NCI-H510A treated with DMSO at 0.1 percent for 48 hours (cell line): ENCODE measurements at regions not wholly inside any gene's neighbourhood (a gene's known extent, or its start where the extent isn't known, plus 50 kb on each side); places are given as distances from the start of the nearest gene placed in this dataset.
A peak's percentile ranks its signal among the peaks of the same experiment; 100 is the strongest.
"Not testable (repeated sequence)": the region's sequence is repeated elsewhere in the genome, so short reads cannot be mapped to it uniquely, and the experiment has no call there.

Source experiments
- DNase-seq: peaks from one replicate; lab custom pipeline; 2025; lab: John Stamatoyannopoulos, UW

DNA sequence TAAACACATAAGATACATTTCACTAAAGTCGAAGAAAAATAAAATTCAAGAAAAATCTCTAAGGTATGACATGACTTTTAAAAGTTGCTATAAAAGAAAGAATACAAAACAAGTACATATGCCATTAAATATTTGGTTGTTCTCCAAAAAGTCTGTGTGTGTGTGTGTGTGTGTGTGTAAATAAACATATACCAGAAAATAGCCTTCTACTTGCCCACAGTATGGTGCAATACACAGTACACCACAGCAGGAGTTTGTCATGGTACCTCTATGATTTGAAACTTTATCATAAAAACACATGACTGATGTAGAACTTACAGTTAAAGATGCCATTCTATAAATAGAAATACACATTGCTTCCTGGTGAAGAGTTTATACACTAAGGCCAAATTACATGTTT is 692.7 kb upstream of the MGAT4C start:
- DNase-seq = no peak

- no peak for DNase-seq
These were observed 689.5 kb upstream of the MGAT4C start for GRCh38 chr12:86945685-86946196.

GRCh38 chr12:86944197-86944819 is 688.1 kb upstream of the MGAT4C start:
- DNase-seq = not testable (repeated sequence)

DNA sequence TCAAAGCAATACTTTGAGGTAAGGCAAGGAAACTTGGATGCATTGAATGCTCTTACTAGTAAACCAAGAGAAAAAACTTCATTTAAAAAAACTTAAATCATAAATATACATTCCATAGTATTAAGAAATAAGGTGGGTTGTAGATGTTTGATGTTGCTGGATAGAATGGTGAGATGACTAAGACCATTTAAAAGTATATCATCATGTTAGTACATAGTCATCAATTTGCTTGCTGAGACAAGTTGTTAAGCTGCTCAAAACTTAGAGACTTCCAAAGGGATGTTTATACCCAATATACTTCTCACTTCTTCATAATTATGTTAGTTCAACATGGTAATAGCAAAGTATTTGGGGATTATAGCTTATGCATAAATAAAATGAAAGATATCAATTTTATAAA is 675.5 kb upstream of the MGAT4C start:
- no peak for DNase-seq

GRCh38 chr12:86929962-86930361 is 673.8 kb upstream of the MGAT4C start:
- no peak for DNase-seq

GRCh38 chr12:86917121-86917520 is 660.9 kb upstream of the MGAT4C start:
- no peak for DNase-seq

GRCh38 chr12:86914721-86915120 is 658.5 kb upstream of the MGAT4C start:
- no peak for DNase-seq

- DNase-seq = no peak
These were observed 655.8 kb upstream of the MGAT4C start for GRCh38 chr12:86911973-86912372.

DNA sequence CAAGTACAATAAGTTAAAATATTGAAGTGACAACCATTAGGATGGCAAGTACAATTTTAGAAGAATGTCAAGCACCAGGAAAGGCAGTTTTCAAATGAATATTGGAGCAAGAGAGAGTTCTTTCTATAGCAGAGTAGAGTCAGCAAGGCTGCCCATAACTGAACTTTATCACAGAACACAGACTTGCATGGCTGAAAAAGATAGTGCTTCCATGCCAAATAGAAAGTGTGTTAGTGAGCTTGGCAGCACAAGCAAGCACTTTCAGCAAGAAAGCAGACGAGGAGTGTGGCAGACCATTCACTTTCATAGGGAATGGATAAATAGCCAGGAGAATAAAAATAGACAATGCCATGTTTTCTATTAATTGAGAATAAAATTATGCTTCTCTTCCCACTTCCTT is 647.0 kb upstream of the MGAT4C start:
- no peak for DNase-seq

DNA sequence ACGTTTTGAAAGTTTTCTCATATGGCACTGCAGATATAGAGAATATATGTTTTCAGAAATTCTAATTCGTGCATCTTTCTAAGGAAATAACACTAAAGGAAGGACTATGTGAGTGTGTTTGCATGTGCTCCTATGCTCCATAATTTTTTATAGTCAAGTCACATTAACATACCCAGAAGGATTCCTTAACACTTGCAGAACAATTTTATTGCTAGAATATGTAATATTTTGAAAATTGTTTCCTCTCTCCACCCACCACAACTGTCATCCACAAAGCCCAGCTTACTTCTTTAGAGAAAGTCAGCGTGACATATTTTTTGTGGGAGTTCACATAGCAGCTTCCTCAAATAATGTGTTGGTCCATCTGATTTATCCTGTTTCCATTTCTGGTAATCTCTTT is 604.6 kb upstream of the MGAT4C start:
- DNase-seq = no peak

DNA sequence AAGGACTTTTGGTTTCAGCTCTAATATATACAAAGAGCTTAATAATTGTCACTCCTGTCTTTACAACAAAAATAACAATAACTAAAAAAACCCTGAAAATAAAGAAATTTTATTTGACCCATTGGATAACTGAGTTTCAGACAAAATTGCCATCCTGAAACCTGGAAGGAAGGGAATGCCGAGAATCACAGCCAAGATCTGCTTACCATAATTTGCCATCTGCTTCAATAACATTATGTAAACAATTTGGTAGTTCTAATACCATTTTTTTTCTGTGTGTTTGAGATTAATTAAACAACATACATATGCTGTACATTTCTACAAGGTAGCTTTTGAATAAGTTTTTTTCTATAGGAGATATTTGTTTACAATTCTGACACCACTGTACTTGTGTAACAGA is 596.3 kb upstream of the MGAT4C start:
- DNase-seq = no peak

DNA sequence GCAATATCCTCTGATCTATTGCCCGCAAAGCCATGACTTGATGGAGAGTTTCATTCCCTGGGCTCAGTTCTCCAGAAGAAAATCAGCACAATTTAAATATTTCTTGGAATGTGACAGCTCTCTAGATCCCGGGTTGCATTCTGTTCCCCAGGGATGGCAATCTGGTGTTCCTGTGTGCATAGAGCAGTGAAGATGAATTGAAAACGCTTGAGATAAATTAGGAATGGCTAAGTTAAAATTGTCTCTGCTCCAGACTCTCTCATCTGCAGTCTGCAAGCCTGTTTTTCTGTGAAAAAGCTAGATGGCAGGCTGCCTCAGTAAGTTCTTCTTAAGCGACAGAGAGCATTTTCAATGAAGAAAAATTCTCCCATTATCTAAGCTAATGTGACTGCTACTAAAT is 582.5 kb upstream of the MGAT4C start:
- DNase-seq = no peak

- no peak for DNase-seq
These were observed 582.1 kb upstream of the MGAT4C start for GRCh38 chr12:86838260-86838659.

DNA sequence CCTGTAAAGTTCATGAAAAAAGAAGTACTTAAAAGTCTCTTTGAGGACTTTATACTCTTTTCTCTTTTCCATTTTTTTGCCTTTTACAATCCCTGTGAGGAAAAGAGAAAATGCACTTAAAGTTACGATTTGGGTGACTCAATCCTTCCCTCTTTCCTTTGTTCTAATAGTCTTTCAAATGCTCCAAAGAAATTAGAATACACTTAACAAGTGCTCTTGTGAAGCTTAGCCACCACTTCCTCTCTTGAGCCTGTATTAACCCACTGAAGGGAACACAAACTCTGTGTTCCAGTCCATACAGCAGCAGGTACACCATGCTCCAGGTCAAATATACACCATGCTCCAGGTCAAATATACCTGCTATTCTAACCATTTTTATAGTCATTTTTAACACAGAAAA is 581.1 kb upstream of the MGAT4C start:
- peak; percentile 21 for DNase-seq

DNA sequence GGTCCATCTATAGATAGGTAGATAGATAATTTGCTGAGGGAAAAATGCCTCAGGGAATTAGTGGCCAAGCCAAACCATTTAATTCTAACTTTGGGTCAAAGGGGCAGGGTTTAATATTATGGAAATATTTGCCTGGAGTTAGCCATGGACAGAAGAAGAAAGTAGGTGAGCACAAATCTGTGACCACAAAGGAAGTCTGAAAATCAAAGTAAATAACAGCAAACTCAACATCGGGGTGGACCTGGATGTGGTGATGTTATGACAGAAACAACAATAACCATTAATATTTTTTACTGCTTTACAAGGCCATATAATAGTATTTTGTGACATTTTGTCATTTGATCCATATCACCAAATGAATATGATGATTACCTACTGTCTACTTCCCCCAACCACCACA is 578.0 kb upstream of the MGAT4C start:
- no peak for DNase-seq

GRCh38 chr12:86827409-86827808 is 571.2 kb upstream of the MGAT4C start:
- no peak for DNase-seq

DNA sequence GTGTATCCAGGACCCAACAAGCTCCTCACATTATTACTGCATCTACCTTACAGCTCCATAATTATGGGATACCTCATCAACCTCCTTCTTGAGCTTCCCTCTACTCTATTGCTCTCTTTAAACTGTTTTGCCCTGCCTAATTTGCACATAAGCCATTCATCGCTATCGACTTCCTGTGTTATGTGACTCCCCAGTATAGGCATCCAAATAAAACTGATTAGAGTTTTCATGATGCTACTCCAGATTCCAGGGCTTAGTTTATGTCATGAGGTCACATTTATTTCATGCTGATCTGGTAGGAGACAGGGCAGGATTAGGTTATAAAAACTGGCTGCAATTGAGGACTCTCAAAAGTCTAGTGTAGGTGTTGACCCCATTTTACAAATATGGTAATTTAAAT is 569.9 kb upstream of the MGAT4C start:
- no peak for DNase-seq

- DNase-seq = no peak
These were observed 545.2 kb upstream of the MGAT4C start for GRCh38 chr12:86801439-86801838.

GRCh38 chr12:86799616-86800015 is 543.4 kb upstream of the MGAT4C start:
- DNase-seq = no peak

DNA sequence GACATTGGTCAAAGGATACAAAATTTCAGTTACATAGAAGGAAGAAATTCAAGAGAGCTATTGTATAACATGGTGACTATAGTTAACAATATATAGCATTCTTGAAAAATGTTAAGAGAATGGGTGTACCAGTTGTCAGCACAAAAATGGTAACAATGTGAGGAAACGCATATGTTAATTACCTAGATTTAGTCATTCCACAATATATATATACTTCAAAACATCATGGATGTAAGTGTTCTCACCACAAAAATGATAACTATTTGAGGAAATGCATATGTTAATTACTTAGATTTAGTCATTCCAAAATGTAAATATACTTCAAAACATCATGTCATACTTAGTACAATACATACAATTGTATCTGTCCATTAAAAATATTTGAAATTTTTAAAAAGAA is 540.4 kb upstream of the MGAT4C start:
- no peak for DNase-seq

DNA sequence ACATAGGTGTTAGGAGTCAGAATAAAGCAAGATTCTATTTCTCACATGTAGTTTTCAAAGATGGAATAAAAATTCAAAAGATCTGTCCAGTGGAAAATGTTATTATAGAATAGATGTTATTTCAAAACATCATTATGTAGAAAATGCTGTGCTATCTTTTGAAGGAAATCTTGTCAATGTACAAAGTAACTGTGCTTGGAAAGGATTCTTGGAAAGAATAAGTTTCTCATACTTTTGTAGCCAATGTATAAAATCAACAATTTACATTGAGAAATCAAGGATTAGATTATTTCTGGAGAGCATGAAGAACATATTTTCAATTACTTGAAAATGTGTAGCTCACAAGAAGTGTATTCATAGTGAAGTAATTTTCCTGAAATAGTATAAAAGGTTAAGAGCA is 532.5 kb upstream of the MGAT4C start:
- DNase-seq = no peak

DNA sequence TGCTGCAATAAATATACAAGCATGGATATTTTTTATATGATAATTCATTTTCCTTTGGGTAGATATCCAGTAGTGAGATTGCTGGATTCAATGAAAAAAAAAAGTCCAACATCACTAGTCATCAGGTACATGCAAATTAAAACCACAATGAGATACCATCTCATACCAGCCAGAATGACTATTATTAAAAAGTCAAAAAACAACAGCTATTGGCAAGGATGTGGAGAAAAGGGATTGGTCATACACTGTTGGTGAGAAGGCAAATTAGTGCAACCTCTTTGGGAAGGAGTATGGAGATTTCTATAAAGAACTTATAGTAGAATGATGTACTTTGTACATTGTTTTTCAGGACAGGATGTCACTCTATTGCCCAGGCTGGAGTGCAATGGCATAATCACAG is 531.2 kb upstream of the MGAT4C start:
- DNase-seq = no peak

- no peak for DNase-seq
These were observed 521.1 kb upstream of the MGAT4C start for GRCh38 chr12:86777325-86777724.

DNA sequence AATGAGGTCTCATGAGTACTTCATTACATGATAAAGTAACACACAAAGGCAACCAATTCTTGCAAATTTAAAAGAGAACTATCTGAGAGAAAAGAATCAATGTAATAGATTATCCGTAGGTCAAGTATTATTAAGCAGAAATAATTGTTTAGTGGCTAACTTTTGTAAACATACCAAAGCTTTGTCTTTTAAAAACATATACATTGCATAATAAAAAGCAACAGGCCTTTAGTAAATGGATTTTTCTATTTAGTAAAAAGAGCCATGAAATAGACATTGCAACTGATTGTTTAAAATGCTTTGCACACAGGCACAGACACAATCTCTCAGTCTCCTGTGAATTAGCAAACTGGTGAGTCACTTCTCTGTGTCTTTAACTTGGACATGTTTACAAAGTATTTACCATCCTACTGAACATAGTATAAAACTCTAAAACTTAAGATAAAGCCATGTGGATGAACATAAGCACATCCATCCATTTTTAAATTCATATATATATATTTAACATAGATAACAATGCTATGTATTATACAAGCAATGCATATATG is 518.7 kb upstream of the MGAT4C start:
- no peak for DNase-seq
